Hippocampal formation (tissue), 2 donors: ENCODE measurements at regions not wholly inside any gene's neighbourhood (a gene's known extent, or its start where the extent isn't known, plus 50 kb on each side); places are given as distances from the start of the nearest gene placed in this dataset.
"Not testable (repeated sequence)": the region's sequence is repeated elsewhere in the genome, so short reads cannot be mapped to it uniquely, and the experiment has no call there.

Experiments
- DNase-seq, 2 donors: peaks; one replicate each; lab custom pipeline; 2025; lab: John Stamatoyannopoulos, UW

GRCh38 chr21:28532446-28532845, 460.2 kb downstream of the LTN1 start:
- no peak for DNase-seq

GRCh38 chr21:28523367-28523766, 469.3 kb downstream of the LTN1 start:
- no peak for DNase-seq

- DNase-seq: peak in 1 of 2 donors; percentile 0
These were observed 470.5 kb downstream of the LTN1 start for GRCh38 chr21:28522014-28522799.

GRCh38 chr21:28518630-28519029, 474.0 kb downstream of the LTN1 start:
- no peak for DNase-seq

- DNase-seq: peak; percentile 3 to 50
These were observed 475.6 kb downstream of the LTN1 start for GRCh38 chr21:28516991-28517592.

- no peak for DNase-seq
These were observed 476.7 kb downstream of the LTN1 start for GRCh38 chr21:28516021-28516420.

GRCh38 chr21:28513428-28513827, 479.2 kb downstream of the LTN1 start:
- no peak for DNase-seq

- DNase-seq: no peak
These were observed 483.6 kb downstream of the LTN1 start for GRCh38 chr21:28509031-28509430.

GRCh38 chr21:28508126-28508525, 484.6 kb downstream of the LTN1 start:
- DNase-seq: no peak

GRCh38 chr21:28496517-28496916, 496.2 kb downstream of the LTN1 start:
- no peak for DNase-seq

GRCh38 chr21:28492127-28492526, 500.6 kb downstream of the LTN1 start:
- DNase-seq: no peak

- no peak for DNase-seq
These were observed 502.8 kb downstream of the LTN1 start for GRCh38 chr21:28489821-28490350.

GRCh38 chr21:28489162-28489561, 503.5 kb downstream of the LTN1 start:
- DNase-seq: no peak

GRCh38 chr21:28487455-28488070, 505.1 kb downstream of the LTN1 start:
- no peak for DNase-seq

GRCh38 chr21:28485301-28486022, 507.2 kb downstream of the LTN1 start:
- DNase-seq: no peak

- DNase-seq: no peak
These were observed 509.2 kb downstream of the LTN1 start for GRCh38 chr21:28483301-28484035.

- DNase-seq: no peak
These were observed 510.0 kb downstream of the LTN1 start for GRCh38 chr21:28482657-28483056.

GRCh38 chr21:28480470-28480869, 512.2 kb downstream of the LTN1 start:
- no peak for DNase-seq

- DNase-seq: no peak
These were observed 519.0 kb downstream of the LTN1 start for GRCh38 chr21:28473530-28474220.

GRCh38 chr21:28472543-28472942, 520.1 kb downstream of the LTN1 start:
- DNase-seq: not testable (repeated sequence)

GRCh38 chr21:28464988-28465387, 527.7 kb downstream of the LTN1 start:
- DNase-seq: no peak
